ENCODE measurements at regions not wholly inside any gene's neighbourhood (a gene's known extent, or its start where the extent isn't known, plus 50 kb on each side); places are given as distances from the start of the nearest gene placed in this dataset.

DNA sequence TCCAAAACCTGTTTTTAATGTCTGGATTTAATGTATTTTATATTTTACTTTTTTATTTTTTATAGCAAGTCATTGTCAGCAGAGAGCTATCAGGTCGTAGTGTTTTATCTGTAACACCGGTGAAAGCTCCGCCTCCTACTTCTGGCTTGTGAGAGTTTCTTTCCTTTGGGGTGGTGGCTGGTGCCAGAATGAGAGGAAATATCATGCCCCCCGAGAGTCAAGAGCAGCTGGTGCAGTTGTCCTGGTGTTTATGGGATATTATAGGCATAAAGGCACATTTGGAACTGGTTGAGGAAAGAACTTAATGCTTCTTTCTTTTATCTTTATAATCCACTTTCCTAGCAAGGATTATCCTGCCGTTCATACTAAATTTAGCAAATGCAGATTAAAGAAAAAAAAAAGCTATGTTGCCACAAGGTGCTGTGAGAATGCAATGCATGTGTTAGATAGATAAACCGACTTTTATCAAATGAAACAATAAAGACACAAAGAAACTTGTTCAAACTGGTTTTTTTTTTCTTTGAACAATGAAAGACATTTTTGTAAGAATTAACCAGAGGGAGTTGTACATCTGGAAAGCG lies 260.1 kb upstream of the PLSCR5 start:
- TF ChIP-seq CTCF (IDR thresholded peaks at IDR 0.05) = no peak
- no peak for TF ChIP-seq POLR2A (IDR thresholded peaks at IDR 0.05)

Measured in thyroid gland (tissue), 4 donors.